Left lung (tissue), 4 donors: ENCODE measurements at regions not wholly inside any gene's neighbourhood (a gene's known extent, or its start where the extent isn't known, plus 50 kb on each side); places are given as distances from the start of the nearest gene placed in this dataset.

Experiments
- ATAC-seq: fragments of 200-7000 bp; cut with Tn5 transposase; one replicate; pipeline ENCODE4 v1.9.1; 2020; ENCODE audit warnings: moderate library complexity
- DNase-seq, 4 donors: peaks; one replicate each; pipeline ENCODE4 v3.0.0-alpha.2; 2013 to 2020
- H3K27ac ChIP-seq, 2 donors: fragments of 200-600 bp; sonication (generic) in 1 of 2; one replicate each; pipeline versions ENCODE4 v1.5.0 to v1.8.0; 2020 to 2021
- H3K27me3 ChIP-seq, 2 donors: fragments of 200-600 bp; sonication (generic) in 1 of 2; one replicate each; pipeline versions ENCODE4 v1.5.0 to v1.8.0; 2020 to 2021
- H3K36me3 ChIP-seq, 2 donors: fragments of 200-600 bp; sonication (generic) in 1 of 2; one replicate each; pipeline versions ENCODE4 v1.5.0 to v1.8.0; 2020 to 2021
- H3K4me1 ChIP-seq, 2 donors: fragments of 200-600 bp; one replicate each; pipeline ENCODE4 v1.8.0; 2021
- H3K4me3 ChIP-seq, 2 donors: fragments of 200-600 bp; sonication (generic) in 1 of 2; one replicate each; pipeline versions ENCODE4 v1.5.0 to v1.8.0; 2020 to 2021; ENCODE audit warnings: mild to moderate bottlenecking in 1 of 2
- H3K9me3 ChIP-seq, 2 donors: fragments of 200-600 bp; sonication (generic) in 1 of 2; one replicate each; pipeline versions ENCODE4 v1.5.0 to v1.8.0; 2020 to 2021
- intact Hi-C, 2 donors: fragments of 100-400 bp; cut with DNase I; formaldehyde crosslinking; loops; one replicate each; pipeline versions ENCODE4 v1.11.2 to v1.14.2; 2022
- TF ChIP-seq, protein P1 (sequence below), 2 donors: fragments of 200-600 bp; sonication (generic) in 1 of 2; IDR thresholded peaks; one replicate each; pipeline versions ENCODE4 v1.5.0 to v1.8.0; 2021; ENCODE audit warnings: antibody characterized with exemption in 2 of 2
- donor health status: DM: no; HTN: yes; CAD: no.
- donor health status: DM: no; HTN: no; CAD: no.

- Histone ChIP-seq H3K27me3 (no peaks in the 10 kb centered on the region), H3K9me3 (no peaks in the 10 kb centered on the region), H3K36me3 (no peaks in the 10 kb centered on the region), H3K4me1 (no peaks in the 10 kb centered on the region), H3K4me3 (no peak overlapping the region), H3K27ac (no peak overlapping the region)
- DNase-seq (peak; percentile 25 to 82 (median 61)), ATAC-seq (peak; percentile 79)
- intact Hi-C loops = no loop called here
- TF ChIP-seq, protein P1, sequence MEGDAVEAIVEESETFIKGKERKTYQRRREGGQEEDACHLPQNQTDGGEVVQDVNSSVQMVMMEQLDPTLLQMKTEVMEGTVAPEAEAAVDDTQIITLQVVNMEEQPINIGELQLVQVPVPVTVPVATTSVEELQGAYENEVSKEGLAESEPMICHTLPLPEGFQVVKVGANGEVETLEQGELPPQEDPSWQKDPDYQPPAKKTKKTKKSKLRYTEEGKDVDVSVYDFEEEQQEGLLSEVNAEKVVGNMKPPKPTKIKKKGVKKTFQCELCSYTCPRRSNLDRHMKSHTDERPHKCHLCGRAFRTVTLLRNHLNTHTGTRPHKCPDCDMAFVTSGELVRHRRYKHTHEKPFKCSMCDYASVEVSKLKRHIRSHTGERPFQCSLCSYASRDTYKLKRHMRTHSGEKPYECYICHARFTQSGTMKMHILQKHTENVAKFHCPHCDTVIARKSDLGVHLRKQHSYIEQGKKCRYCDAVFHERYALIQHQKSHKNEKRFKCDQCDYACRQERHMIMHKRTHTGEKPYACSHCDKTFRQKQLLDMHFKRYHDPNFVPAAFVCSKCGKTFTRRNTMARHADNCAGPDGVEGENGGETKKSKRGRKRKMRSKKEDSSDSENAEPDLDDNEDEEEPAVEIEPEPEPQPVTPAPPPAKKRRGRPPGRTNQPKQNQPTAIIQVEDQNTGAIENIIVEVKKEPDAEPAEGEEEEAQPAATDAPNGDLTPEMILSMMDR (IDR thresholded peaks at IDR 0.05) = peak; percentile 46 to 63
Measured at GRCh38 chr9:36728651-36729520, 156.2 kb downstream of the MELK start.

DNA sequence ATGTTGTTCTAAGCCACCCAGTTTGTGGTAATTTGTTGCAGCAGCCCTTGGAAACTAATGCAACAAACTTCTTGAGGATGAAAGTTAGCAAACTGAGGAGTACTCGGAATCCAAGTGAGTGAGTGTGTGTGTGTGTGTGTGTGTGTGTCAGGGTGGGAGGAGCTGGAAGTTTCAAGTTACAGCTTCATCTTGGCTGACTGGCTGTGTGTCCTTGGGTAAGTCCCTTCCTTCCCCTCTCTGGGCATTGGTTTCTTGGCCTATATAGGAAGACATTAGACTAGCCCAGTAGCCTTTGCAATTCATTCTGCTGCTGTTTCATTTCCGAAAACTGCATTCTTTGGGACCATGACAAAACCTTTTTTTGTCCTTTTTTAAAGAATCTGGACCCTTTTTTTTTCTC lies 157.2 kb downstream of the MELK start:
- no peak overlapping the region for H3K27ac ChIP-seq
- H3K4me1 ChIP-seq = no peaks in the 10 kb centered on the region
- H3K27me3 ChIP-seq = no peaks in the 10 kb centered on the region
- TF ChIP-seq, protein P1 (IDR thresholded peaks at IDR 0.05) = no peak
- no peak overlapping the region for H3K4me3 ChIP-seq
- H3K9me3 ChIP-seq = no peaks in the 10 kb centered on the region
- intact Hi-C loops = no loop called here
- DNase-seq = no peak
- no peak for ATAC-seq
- no peaks in the 10 kb centered on the region for H3K36me3 ChIP-seq

DNA sequence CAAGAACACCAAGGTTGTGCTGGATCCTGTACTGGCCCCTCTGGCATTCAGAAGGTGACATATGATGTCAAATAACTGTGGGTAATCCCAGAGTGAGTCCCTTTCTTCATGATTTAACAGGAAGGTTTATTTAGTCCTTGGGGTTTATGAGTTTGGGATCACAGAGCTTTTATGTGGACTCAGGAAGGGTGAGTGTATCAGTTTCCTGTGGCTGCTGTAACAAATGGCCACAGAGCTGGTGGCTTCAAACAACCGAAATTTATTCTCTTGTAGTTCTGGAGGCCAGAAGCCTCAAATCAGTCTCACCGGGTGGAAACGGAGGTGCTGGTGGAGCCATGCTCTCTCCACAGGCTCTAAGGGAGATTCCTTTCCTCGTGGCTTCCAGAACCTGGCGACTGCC lies 157.7 kb downstream of the MELK start:
- DNase-seq (no peak), ATAC-seq (no peak)
- TF ChIP-seq, protein P1 (IDR thresholded peaks at IDR 0.05) = no peak
- intact Hi-C loops = no loop called here
- no peak overlapping the region for H3K4me3 ChIP-seq
- H3K36me3 ChIP-seq = no peaks in the 10 kb centered on the region
- no peak overlapping the region for H3K27ac ChIP-seq
- H3K4me1 ChIP-seq = no peaks in the 10 kb centered on the region
- no peaks in the 10 kb centered on the region for H3K9me3 ChIP-seq
- no peaks in the 10 kb centered on the region for H3K27me3 ChIP-seq

DNA sequence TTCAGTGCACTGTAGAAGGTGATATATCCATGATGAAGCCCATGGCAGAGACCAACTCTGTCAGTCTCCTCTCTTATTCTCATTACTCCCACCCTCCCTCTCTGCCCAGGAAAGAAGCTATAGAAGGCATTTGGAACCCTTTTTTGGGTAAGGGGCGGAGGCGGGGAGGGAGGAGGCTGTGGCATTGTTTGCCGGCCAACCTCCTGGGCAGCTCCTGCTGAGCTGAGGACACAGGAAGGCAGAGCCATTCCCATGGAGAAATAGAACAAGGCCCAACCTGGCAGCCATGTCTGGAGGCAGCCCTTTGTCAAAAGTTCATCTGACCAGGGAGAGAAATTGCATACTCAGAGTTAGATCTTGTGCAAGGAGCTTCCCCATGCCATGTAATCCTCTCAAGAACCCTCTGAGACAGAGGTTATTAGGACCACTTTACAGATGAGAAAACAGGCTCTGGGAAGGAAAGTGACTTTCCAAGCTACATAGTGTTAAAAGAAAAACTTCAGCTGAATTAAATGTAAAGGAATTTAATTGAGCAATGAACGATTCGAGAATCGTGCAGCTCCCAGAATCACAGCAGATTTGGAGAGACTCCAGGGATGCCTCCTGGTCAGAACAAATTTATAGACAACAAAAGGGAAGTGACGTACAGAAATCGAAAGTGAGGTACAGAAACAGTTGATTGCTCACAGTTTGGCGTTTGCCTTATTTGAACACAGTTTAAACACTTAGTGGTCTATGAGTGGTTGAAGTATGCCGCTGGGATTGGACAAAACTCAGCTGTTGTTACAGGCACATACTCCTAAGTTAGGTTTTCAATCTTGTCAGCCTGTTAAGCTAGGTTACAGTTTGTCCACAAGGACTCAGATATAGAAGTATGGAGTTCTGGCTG lies 158.6 kb downstream of the MELK start:
- H3K36me3 ChIP-seq = no peaks in the 10 kb centered on the region
- H3K27me3 ChIP-seq = peaks cover 0 to 3% of the 10 kb centered on the region in 2 donors
- intact Hi-C loops = no loop called here
- H3K27ac ChIP-seq = no peak overlapping the region
- no peaks in the 10 kb centered on the region for H3K9me3 ChIP-seq
- DNase-seq (peak in 2 of 4 donors; percentile 19 to 34), ATAC-seq (peak; percentile 62)
- H3K4me3 ChIP-seq = no peak overlapping the region
- TF ChIP-seq, protein P1 (IDR thresholded peaks at IDR 0.05) = no peak
- H3K4me1 ChIP-seq = no peaks in the 10 kb centered on the region

DNA sequence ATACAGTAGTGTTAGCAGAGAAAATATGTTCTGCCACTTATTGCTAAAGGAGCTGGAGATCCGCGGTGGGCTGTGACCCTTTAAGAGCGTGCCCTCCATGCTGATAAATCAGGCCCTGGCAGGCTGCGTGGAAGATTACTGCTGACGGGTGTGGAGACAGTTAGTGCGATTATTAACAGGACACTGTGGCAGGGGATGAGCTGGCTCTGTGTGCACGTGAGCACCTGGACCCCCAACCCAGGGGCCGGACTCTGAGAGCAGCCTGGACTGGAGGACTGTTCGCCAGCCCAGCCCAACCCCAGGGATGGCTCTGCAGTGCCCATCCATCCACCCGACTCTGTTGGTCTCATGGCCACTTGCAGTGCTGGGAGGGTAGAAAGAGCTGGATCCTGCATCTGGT lies 162.0 kb downstream of the MELK start:
- H3K4me1 ChIP-seq = no peaks in the 10 kb centered on the region
- ATAC-seq (no peak), DNase-seq (no peak)
- H3K27me3 ChIP-seq = peaks cover 8 to 37% of the 10 kb centered on the region in 2 donors
- no peak overlapping the region for H3K27ac ChIP-seq
- intact Hi-C loops = no loop called here
- H3K9me3 ChIP-seq = no peaks in the 10 kb centered on the region
- no peak overlapping the region for H3K4me3 ChIP-seq
- H3K36me3 ChIP-seq = no peaks in the 10 kb centered on the region
- TF ChIP-seq, protein P1 (IDR thresholded peaks at IDR 0.05) = no peak
